ENCODE measurements at regions not wholly inside any gene's neighbourhood (a gene's known extent, or its start where the extent isn't known, plus 50 kb on each side); places are given as distances from the start of the nearest gene placed in this dataset.
A peak's percentile ranks its signal among the peaks of the same experiment; 100 is the strongest.
"Not testable (repeated sequence)": the region's sequence is repeated elsewhere in the genome, so short reads cannot be mapped to it uniquely, and the experiment has no call there.

DNA sequence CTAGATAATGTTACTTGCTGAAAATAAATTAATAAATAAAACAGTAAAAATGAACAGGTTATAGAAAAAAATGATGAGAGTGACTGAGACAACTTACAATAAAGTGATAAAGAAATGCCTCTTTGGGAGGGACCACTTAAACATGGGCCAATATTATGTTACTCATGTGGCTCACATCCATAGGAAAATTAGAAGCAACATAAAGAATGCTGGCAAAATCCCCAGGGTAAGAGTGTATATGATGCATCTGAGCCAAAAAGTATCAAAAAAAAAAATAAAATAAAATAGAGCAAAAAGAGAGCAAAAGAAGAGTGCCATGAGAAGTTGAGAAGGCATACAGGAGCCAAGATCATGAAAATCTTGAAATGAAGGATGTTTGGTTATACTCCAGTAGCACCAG, 818.0 kb downstream of the LTN1 start:
- Histone ChIP-seq H3K27ac (ENCODE audit: low read depth, low read length) (no peak overlapping the region), H3K4me1 (ENCODE audit: control insufficient read depth, insufficient read depth, low read length, unreplicated experiment) (no peaks in the 10 kb centered on the region), H2AFZ (ENCODE audit: low read length, unreplicated experiment) (no peak overlapping the region), H3K36me3 (ENCODE audit: insufficient read depth, low read length) (no peaks in the 10 kb centered on the region), H3K27me3 (ENCODE audit: insufficient read depth, low read length) (no peaks in the 10 kb centered on the region), H3K79me2 (ENCODE audit: control insufficient read depth, insufficient read depth, low read length, unreplicated experiment) (no peaks in the 10 kb centered on the region), H3K4me3 (ENCODE audit: low read depth, low read length) (no peak overlapping the region)

DNA sequence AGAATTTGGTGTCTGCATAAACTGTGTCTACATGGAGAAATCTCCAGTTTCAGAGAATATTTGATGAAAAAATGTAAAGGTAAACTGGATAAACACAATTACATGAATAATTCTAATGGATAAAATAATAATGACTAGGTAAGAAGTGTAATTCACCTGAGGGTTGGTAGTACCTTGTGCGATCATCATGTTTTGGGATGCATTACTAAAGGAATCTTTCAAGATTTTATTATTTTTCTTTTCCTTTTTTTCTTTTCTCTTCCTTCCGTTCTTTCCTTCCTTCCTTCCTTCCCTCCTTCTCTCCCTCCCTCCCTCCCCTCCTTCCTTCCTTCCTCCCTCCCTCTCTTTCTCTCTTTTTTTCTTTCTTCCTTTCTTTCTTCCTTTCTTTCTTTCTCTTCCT, 818.7 kb downstream of the LTN1 start:
- Histone ChIP-seq H2AFZ (ENCODE audit: low read length, unreplicated experiment) (no peak overlapping the region), H3K79me2 (ENCODE audit: control insufficient read depth, insufficient read depth, low read length, unreplicated experiment) (no peaks in the 10 kb centered on the region), H3K27ac (ENCODE audit: low read depth, low read length) (no peak overlapping the region), H3K36me3 (ENCODE audit: insufficient read depth, low read length) (no peaks in the 10 kb centered on the region), H3K27me3 (ENCODE audit: insufficient read depth, low read length) (no peaks in the 10 kb centered on the region), H3K4me3 (ENCODE audit: low read depth, low read length) (no peak overlapping the region), H3K4me1 (ENCODE audit: control insufficient read depth, insufficient read depth, low read length, unreplicated experiment) (no peaks in the 10 kb centered on the region)

DNA sequence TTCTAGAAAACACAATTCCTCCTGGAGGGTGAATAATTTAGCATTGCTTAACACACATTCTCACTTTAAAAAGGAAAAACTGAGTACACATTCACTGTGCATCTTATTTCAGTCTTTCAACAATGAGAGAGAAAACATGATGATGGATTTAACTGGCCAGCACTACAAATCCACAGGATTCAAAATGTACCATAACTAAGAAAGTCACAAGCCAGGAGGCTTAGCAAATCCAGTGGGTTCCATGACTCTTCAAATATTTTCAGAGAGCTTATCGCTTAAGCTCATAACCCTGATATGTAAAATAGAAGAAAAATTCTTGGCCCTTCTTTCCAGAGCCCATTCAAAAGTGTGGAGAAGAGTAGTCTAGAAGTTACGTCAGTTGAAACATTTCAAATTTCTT, 820.3 kb downstream of the LTN1 start:
- H3K4me3 ChIP-seq (ENCODE audit: low read depth, low read length), result no peak overlapping the region
- H3K27me3 ChIP-seq (ENCODE audit: insufficient read depth, low read length), result no peaks in the 10 kb centered on the region
- no peaks in the 10 kb centered on the region for H3K4me1 ChIP-seq (ENCODE audit: control insufficient read depth, insufficient read depth, low read length, unreplicated experiment)
- no peaks in the 10 kb centered on the region for H3K36me3 ChIP-seq (ENCODE audit: insufficient read depth, low read length)
- no peaks in the 10 kb centered on the region for H3K79me2 ChIP-seq (ENCODE audit: control insufficient read depth, insufficient read depth, low read length, unreplicated experiment)
- no peak overlapping the region for H3K27ac ChIP-seq (ENCODE audit: low read depth, low read length)
- no peak overlapping the region for H2AFZ ChIP-seq (ENCODE audit: low read length, unreplicated experiment)

DNA sequence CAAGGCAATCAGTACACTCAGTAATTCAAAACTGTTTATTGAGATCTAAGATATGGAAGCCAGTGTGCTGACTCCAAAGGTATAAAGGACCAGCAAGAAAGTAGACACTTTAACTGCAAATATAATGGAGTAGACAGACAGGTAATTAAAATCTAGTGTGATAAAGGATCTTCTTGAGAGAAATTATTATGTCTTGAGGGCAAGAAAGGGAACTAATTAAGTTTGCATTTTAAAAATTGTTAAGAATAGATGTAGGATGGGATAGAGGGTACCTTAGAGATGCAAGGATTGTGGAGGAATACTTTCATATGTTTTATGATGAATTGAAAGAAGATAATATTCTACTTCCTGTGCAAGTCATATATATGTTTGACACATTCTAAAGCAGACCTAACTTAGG, 825.3 kb downstream of the LTN1 start:
- no peak overlapping the region for H3K4me3 ChIP-seq (ENCODE audit: low read depth, low read length)
- H3K27ac ChIP-seq (ENCODE audit: low read depth, low read length), result no peak overlapping the region
- no peaks in the 10 kb centered on the region for H3K79me2 ChIP-seq (ENCODE audit: control insufficient read depth, insufficient read depth, low read length, unreplicated experiment)
- H3K27me3 ChIP-seq (ENCODE audit: insufficient read depth, low read length), result no peaks in the 10 kb centered on the region
- H3K36me3 ChIP-seq (ENCODE audit: insufficient read depth, low read length), result no peaks in the 10 kb centered on the region
- H3K4me1 ChIP-seq (ENCODE audit: control insufficient read depth, insufficient read depth, low read length, unreplicated experiment), result no peaks in the 10 kb centered on the region
- H2AFZ ChIP-seq (ENCODE audit: low read length, unreplicated experiment), result no peak overlapping the region

DNA sequence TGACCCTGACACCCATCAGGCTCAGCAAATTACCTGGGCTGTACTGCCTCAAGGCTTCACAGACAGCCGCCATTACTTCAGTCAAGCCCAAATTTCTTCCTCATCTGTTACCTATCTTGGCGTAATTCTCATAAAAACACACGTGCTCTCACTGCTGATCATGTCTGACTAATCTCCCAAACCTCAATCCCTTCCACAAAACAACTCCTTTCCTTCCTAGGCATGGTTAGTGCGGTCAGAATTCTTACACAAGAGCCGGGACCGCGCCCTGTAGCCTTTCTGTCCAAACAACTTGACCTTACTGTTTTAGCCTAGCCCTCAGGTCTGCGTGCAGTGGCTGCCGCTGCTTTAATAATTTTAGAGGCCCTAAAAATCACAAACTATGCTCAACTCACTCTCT, 828.2 kb downstream of the LTN1 start:
- not testable (repeated sequence) for H3K4me1 ChIP-seq (ENCODE audit: control insufficient read depth, insufficient read depth, low read length, unreplicated experiment); H3K27me3 ChIP-seq (ENCODE audit: insufficient read depth, low read length); H3K27ac ChIP-seq (ENCODE audit: low read depth, low read length); H3K36me3 ChIP-seq (ENCODE audit: insufficient read depth, low read length); H3K79me2 ChIP-seq (ENCODE audit: control insufficient read depth, insufficient read depth, low read length, unreplicated experiment); H3K4me3 ChIP-seq (ENCODE audit: low read depth, low read length); H2AFZ ChIP-seq (ENCODE audit: low read length, unreplicated experiment)

DNA sequence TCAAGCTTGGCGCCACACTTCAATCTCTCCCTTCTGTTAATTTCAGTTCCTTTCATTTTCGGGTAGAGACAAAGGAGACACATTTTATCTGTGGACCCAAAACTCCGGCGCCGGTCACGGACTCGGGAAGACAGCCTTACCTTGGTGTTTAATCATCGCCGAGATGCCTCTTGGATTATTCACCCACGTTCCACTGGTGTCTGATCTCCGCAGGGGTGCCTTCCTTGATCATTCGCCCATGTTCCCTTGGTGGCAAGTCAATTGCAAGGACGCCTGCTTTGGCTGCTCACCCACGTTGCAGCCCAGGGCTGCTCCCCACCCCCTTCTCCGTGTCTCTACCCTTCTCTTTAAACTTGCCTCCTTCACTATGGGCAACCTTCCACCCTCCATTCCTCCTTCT, 830.6 kb downstream of the LTN1 start:
- not testable (repeated sequence) for H3K4me1 ChIP-seq (ENCODE audit: control insufficient read depth, insufficient read depth, low read length, unreplicated experiment); H3K4me3 ChIP-seq (ENCODE audit: low read depth, low read length); H3K27ac ChIP-seq (ENCODE audit: low read depth, low read length); H3K79me2 ChIP-seq (ENCODE audit: control insufficient read depth, insufficient read depth, low read length, unreplicated experiment); H3K36me3 ChIP-seq (ENCODE audit: insufficient read depth, low read length); H2AFZ ChIP-seq (ENCODE audit: low read length, unreplicated experiment); H3K27me3 ChIP-seq (ENCODE audit: insufficient read depth, low read length)

DNA sequence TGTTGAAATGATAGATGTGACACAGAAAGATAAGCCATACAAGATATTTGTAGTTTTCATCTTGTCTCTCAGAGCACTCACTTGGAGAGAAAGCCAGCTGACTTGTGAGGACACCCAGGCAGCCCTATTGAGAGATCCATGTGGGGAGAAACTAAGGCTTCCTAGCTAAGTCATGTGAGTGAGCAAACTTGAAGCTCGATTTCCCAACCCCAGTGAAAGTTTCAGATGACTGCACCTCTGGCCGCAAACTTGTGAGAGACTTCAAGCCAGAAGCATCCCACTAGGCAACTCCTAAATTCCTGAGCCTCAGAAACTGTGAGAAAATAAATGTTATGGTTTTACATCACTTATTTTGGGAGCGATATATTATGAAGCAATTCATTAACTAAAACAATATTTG, 832.3 kb downstream of the LTN1 start:
- no peak overlapping the region for H2AFZ ChIP-seq (ENCODE audit: low read length, unreplicated experiment)
- H3K79me2 ChIP-seq (ENCODE audit: control insufficient read depth, insufficient read depth, low read length, unreplicated experiment), result no peaks in the 10 kb centered on the region
- no peaks in the 10 kb centered on the region for H3K36me3 ChIP-seq (ENCODE audit: insufficient read depth, low read length)
- no peak overlapping the region for H3K27ac ChIP-seq (ENCODE audit: low read depth, low read length)
- no peaks in the 10 kb centered on the region for H3K27me3 ChIP-seq (ENCODE audit: insufficient read depth, low read length)
- no peaks in the 10 kb centered on the region for H3K4me1 ChIP-seq (ENCODE audit: control insufficient read depth, insufficient read depth, low read length, unreplicated experiment)
- no peak overlapping the region for H3K4me3 ChIP-seq (ENCODE audit: low read depth, low read length)

DNA sequence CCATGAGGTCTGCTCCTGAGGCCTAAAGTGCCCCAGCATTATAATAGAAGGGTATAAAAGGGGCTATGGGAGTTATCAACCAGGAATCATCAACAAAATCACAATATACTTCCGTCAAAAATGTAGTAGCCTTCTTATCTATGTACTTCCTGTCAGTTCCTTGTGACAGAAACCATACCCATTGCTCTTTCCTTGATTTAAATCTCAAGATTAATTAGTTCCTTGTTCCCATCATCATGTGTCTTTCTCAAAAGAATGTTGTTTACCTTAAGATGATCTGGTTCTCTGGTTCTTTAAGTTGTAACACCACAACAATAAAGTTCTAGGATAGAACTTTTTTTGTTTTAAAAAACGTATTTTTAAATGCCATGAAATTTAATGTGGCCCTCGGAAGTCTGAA, 833.3 kb downstream of the LTN1 start:
- no peak overlapping the region for H3K4me3 ChIP-seq (ENCODE audit: low read depth, low read length)
- no peaks in the 10 kb centered on the region for H3K36me3 ChIP-seq (ENCODE audit: insufficient read depth, low read length)
- H3K4me1 ChIP-seq (ENCODE audit: control insufficient read depth, insufficient read depth, low read length, unreplicated experiment), result no peaks in the 10 kb centered on the region
- no peaks in the 10 kb centered on the region for H3K79me2 ChIP-seq (ENCODE audit: control insufficient read depth, insufficient read depth, low read length, unreplicated experiment)
- H2AFZ ChIP-seq (ENCODE audit: low read length, unreplicated experiment), result peak overlapping the region; percentile 14
- no peak overlapping the region for H3K27ac ChIP-seq (ENCODE audit: low read depth, low read length)
- no peaks in the 10 kb centered on the region for H3K27me3 ChIP-seq (ENCODE audit: insufficient read depth, low read length)

DNA sequence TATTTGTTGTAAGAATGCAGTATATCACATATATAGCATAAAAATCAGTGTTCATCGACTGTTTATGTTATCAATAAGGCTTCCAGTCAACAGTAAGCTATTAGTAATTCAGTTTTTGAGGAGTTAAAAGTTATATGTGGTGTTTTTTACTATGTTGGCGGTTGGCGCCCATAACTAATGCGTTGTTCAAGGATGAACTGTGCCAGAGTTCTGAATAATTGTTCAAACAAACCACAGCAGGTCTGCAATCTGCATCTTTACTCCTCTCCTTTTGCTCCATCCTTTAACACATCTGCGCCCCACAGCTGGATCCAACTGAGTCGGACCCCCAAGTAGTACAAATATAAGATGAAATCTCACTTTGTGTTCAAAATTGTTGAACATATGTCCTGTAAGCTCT, 836.1 kb downstream of the LTN1 start:
- no peak overlapping the region for H3K27ac ChIP-seq (ENCODE audit: low read depth, low read length)
- no peaks in the 10 kb centered on the region for H3K36me3 ChIP-seq (ENCODE audit: insufficient read depth, low read length)
- no peaks in the 10 kb centered on the region for H3K79me2 ChIP-seq (ENCODE audit: control insufficient read depth, insufficient read depth, low read length, unreplicated experiment)
- H3K4me1 ChIP-seq (ENCODE audit: control insufficient read depth, insufficient read depth, low read length, unreplicated experiment), result no peaks in the 10 kb centered on the region
- H3K27me3 ChIP-seq (ENCODE audit: insufficient read depth, low read length), result no peaks in the 10 kb centered on the region
- no peak overlapping the region for H2AFZ ChIP-seq (ENCODE audit: low read length, unreplicated experiment)
- H3K4me3 ChIP-seq (ENCODE audit: low read depth, low read length), result no peak overlapping the region

DNA sequence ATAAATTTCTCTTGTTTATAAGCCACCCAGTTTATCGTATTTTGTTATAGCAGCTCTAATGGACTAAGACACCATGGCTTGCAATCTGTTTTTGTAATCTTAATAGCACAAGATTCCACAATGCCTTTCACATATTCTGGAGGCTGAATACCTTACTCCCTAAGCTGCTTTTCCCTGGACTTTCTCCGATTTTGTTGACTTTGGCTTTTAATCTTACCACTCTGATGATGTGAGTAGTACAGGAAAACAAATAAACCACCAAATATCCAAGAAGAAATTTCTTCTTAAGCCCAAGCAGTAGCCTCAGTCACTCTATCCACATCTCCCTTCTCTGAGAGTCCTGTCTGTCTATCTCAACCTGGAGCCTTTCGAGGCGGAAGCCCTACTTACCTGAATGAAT, 838.6 kb downstream of the LTN1 start:
- Histone ChIP-seq H2AFZ (ENCODE audit: low read length, unreplicated experiment) (no peak overlapping the region), H3K4me3 (ENCODE audit: low read depth, low read length) (no peak overlapping the region), H3K27ac (ENCODE audit: low read depth, low read length) (no peak overlapping the region), H3K4me1 (ENCODE audit: control insufficient read depth, insufficient read depth, low read length, unreplicated experiment) (no peaks in the 10 kb centered on the region), H3K79me2 (ENCODE audit: control insufficient read depth, insufficient read depth, low read length, unreplicated experiment) (no peaks in the 10 kb centered on the region), H3K27me3 (ENCODE audit: insufficient read depth, low read length) (no peaks in the 10 kb centered on the region), H3K36me3 (ENCODE audit: insufficient read depth, low read length) (no peaks in the 10 kb centered on the region)

DNA sequence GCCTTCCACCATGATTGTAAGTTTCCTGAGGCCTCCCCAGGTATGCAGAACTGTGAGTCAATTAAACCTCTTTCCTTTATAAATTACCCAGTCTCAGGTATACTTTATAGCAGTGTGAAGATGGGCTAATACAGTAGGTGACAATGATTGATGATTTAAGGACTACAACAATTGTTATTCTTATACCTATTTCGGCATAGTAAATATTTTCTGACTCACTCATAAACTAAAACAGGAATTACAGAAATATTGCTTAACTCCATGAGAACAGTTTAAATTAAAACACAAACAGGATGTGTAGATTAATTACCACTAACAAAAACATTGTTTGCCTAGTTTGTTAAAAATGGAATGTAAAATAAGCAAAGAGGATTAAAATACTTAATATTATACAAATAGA, 839.9 kb downstream of the LTN1 start:
- H3K27ac ChIP-seq (ENCODE audit: low read depth, low read length), result no peak overlapping the region

DNA sequence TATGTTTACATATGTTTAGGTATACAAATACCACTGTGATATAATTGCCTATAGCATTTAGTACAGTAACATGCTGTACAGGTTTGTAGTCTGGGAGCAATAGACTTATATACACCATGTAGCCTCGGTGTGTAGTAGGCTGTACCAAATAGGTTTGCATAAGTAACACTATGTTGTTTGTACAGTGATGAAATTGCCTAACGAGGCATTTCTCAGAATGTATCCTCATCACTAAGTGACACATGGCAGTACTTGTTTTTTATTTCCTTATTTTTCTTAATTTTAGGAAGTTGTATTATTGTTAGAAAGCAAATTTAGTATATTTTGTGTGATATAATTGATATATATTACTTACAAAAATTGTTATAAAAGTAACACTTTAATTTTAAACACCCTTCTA, 840.9 kb downstream of the LTN1 start:
- no peaks in the 10 kb centered on the region for H3K27me3 ChIP-seq (ENCODE audit: insufficient read depth, low read length)
- no peak overlapping the region for H3K27ac ChIP-seq (ENCODE audit: low read depth, low read length)
- no peak overlapping the region for H2AFZ ChIP-seq (ENCODE audit: low read length, unreplicated experiment)
- H3K79me2 ChIP-seq (ENCODE audit: control insufficient read depth, insufficient read depth, low read length, unreplicated experiment), result no peaks in the 10 kb centered on the region
- H3K36me3 ChIP-seq (ENCODE audit: insufficient read depth, low read length), result no peaks in the 10 kb centered on the region
- H3K4me3 ChIP-seq (ENCODE audit: low read depth, low read length), result no peak overlapping the region
- no peaks in the 10 kb centered on the region for H3K4me1 ChIP-seq (ENCODE audit: control insufficient read depth, insufficient read depth, low read length, unreplicated experiment)

More for the DNA sequence above, 839.9 kb downstream of the LTN1 start:
- Histone ChIP-seq H3K4me1 (ENCODE audit: control insufficient read depth, insufficient read depth, low read length, unreplicated experiment) (no peaks in the 10 kb centered on the region), H3K27me3 (ENCODE audit: insufficient read depth, low read length) (no peaks in the 10 kb centered on the region), H3K4me3 (ENCODE audit: low read depth, low read length) (no peak overlapping the region), H2AFZ (ENCODE audit: low read length, unreplicated experiment) (no peak overlapping the region), H3K79me2 (ENCODE audit: control insufficient read depth, insufficient read depth, low read length, unreplicated experiment) (no peaks in the 10 kb centered on the region), H3K36me3 (ENCODE audit: insufficient read depth, low read length) (no peaks in the 10 kb centered on the region)
